NCI-H2029 (cell line): ENCODE measurements at regions not wholly inside any gene's neighbourhood (a gene's known extent, or its start where the extent isn't known, plus 50 kb on each side); places are given as distances from the start of the nearest gene placed in this dataset.
"Not testable (repeated sequence)": the region's sequence is repeated elsewhere in the genome, so short reads cannot be mapped to it uniquely, and the experiment has no call there.

Experiments used
- DNase-seq: peaks from one replicate; lab custom pipeline; 2025; lab: John Stamatoyannopoulos, UW

- DNase-seq, result no peak
Measured at GRCh38 chr17:52892334-52892733, 733.8 kb upstream of the CA10 start.

- no peak for DNase-seq
Measured at GRCh38 chr17:52885882-52886281, 727.4 kb upstream of the CA10 start.

- not testable (repeated sequence) for DNase-seq
Measured at GRCh38 chr17:52883907-52884491, 725.5 kb upstream of the CA10 start.

- not testable (repeated sequence) for DNase-seq
Measured at GRCh38 chr17:52846767-52847166, 688.3 kb upstream of the CA10 start.

- no peak for DNase-seq
Measured at GRCh38 chr17:52841971-52842370, 683.5 kb upstream of the CA10 start.

- no peak for DNase-seq
Measured at GRCh38 chr17:52837492-52837891, 679.0 kb upstream of the CA10 start.

GRCh38 chr17:52831536-52831935, 673.0 kb upstream of the CA10 start:
- DNase-seq, result no peak

GRCh38 chr17:52828621-52829020, 670.1 kb upstream of the CA10 start:
- DNase-seq, result no peak

- DNase-seq, result peak; percentile 11
Measured at GRCh38 chr17:52827526-52827925, 669.0 kb upstream of the CA10 start.

- DNase-seq, result no peak
Measured at GRCh38 chr17:52824542-52824941, 666.0 kb upstream of the CA10 start.

- DNase-seq, result no peak
Measured at GRCh38 chr17:52823155-52823554, 664.6 kb upstream of the CA10 start.

GRCh38 chr17:52790359-52790955, 631.9 kb upstream of the CA10 start:
- DNase-seq, result no peak

GRCh38 chr17:52789829-52790228, 631.3 kb upstream of the CA10 start:
- no peak for DNase-seq

GRCh38 chr17:52776234-52776633, 617.7 kb upstream of the CA10 start:
- no peak for DNase-seq

GRCh38 chr17:52762794-52763167, 604.3 kb upstream of the CA10 start:
- DNase-seq, result no peak

- no peak for DNase-seq
Measured at GRCh38 chr17:52762147-52762793, 603.8 kb upstream of the CA10 start.

- DNase-seq, result no peak
Measured at GRCh38 chr17:52759864-52760263, 601.4 kb upstream of the CA10 start.

GRCh38 chr17:52758481-52758880, 600.0 kb upstream of the CA10 start:
- no peak for DNase-seq

GRCh38 chr17:52756746-52757145, 598.2 kb upstream of the CA10 start:
- no peak for DNase-seq

- DNase-seq, result no peak
Measured at GRCh38 chr17:52754838-52755237, 596.3 kb upstream of the CA10 start.

GRCh38 chr17:52751051-52751450, 592.5 kb upstream of the CA10 start:
- peak; percentile 2 for DNase-seq

- no peak for DNase-seq
Measured at GRCh38 chr17:52744179-52744578, 585.7 kb upstream of the CA10 start.

- no peak for DNase-seq
Measured at GRCh38 chr17:52740006-52740405, 581.5 kb upstream of the CA10 start.

GRCh38 chr17:52738791-52739190, 580.3 kb upstream of the CA10 start:
- DNase-seq, result no peak
